ENCODE measurements at regions not wholly inside any gene's neighbourhood (a gene's known extent, or its start where the extent isn't known, plus 50 kb on each side); places are given as distances from the start of the nearest gene placed in this dataset.

DNA sequence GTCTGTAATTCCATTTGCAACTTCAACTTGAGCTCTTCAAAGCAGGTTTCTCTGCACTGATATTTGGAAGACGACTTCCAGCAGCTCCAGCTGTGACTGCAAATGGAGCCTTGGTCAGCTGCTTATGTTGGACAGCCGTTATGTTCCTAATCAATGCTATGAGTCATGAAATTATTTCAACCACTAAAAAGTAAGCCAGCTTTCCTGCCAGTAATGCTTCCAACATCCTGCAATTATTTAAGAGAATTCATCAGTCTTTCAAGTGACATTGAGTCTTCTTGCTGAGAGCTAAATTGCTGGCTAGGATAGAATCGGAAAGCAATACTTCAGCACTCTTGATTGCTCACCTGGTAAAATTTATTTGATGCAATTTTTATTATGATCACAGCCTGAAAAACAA, 375.7 kb downstream of the MMUT start:
- Histone ChIP-seq H3K4me3 (ENCODE audit: low read length) (no peak overlapping the region), H3K36me3 (ENCODE audit: control insufficient read depth, insufficient read depth, low read length) (no peaks in the 10 kb centered on the region), H3K9me3 (ENCODE audit: control insufficient read depth, insufficient read depth, low read length) (peaks cover 14% of the 10 kb centered on the region), H3K27ac (ENCODE audit: low read length) (no peak overlapping the region), H3K4me1 (ENCODE audit: control insufficient read depth, insufficient read depth, low read length) (no peaks in the 10 kb centered on the region), H3K27me3 (ENCODE audit: control insufficient read depth, insufficient read depth, low read length) (no peaks in the 10 kb centered on the region)
- Mint-ChIP-seq H3K27me3 (ENCODE audit: low read depth in 2 of 2) (no peaks in the 10 kb centered on the region), H3K9me3 (peaks cover 8 to 19% of the 10 kb centered on the region in 2 donors), H3K27ac (no peak overlapping the region), H3K4me1 (no peaks in the 10 kb centered on the region), H3K4me3 (no peak overlapping the region), H3K36me3 (no peaks in the 10 kb centered on the region)
- ATAC-seq (no peak), DNase-seq (no peak)
- WGBS (ENCODE audit: insufficient coverage) = 76% methylated on average over 3 of the region's 3 CpGs
- intact Hi-C loops (cut with micrococcal nuclease) = no loop called here
- TF ChIP-seq, protein P1, sequence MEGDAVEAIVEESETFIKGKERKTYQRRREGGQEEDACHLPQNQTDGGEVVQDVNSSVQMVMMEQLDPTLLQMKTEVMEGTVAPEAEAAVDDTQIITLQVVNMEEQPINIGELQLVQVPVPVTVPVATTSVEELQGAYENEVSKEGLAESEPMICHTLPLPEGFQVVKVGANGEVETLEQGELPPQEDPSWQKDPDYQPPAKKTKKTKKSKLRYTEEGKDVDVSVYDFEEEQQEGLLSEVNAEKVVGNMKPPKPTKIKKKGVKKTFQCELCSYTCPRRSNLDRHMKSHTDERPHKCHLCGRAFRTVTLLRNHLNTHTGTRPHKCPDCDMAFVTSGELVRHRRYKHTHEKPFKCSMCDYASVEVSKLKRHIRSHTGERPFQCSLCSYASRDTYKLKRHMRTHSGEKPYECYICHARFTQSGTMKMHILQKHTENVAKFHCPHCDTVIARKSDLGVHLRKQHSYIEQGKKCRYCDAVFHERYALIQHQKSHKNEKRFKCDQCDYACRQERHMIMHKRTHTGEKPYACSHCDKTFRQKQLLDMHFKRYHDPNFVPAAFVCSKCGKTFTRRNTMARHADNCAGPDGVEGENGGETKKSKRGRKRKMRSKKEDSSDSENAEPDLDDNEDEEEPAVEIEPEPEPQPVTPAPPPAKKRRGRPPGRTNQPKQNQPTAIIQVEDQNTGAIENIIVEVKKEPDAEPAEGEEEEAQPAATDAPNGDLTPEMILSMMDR (IDR thresholded peaks at IDR 0.05) = no peak

DNA sequence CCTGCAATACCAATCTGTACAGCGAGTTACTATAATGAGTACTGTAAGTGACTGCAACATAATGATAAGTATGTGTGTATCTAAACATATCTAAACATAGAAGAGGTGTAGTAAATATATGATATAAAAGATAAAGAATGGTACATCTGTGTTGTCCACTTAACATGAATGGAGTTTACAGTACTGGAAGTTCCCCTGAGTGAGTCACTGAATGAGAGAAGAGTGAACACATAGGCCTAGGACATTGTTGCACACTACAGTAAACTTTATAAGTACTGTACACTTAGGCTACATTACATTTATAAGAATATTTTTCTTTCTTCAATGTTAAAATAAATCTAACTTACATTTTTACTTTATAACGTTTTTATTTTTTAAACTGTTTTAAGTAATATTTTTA, 380.4 kb downstream of the MMUT start:
- H3K36me3 ChIP-seq (ENCODE audit: control insufficient read depth, insufficient read depth, low read length) = no peaks in the 10 kb centered on the region
- H3K27me3 ChIP-seq (ENCODE audit: control insufficient read depth, insufficient read depth, low read length) = no peaks in the 10 kb centered on the region
- no peaks in the 10 kb centered on the region for H3K4me1 Mint-ChIP-seq
- H3K4me1 ChIP-seq (ENCODE audit: control insufficient read depth, insufficient read depth, low read length) = no peaks in the 10 kb centered on the region
- ATAC-seq (no peak), DNase-seq (no peak)
- TF ChIP-seq, protein P1 (IDR thresholded peaks at IDR 0.05) = no peak
- H3K4me3 ChIP-seq (ENCODE audit: low read length) = no peak overlapping the region
- no peak overlapping the region for H3K4me3 Mint-ChIP-seq
- no peak overlapping the region for H3K27ac Mint-ChIP-seq
- H3K27ac ChIP-seq (ENCODE audit: low read length) = no peak overlapping the region
- peaks cover 14% of the 10 kb centered on the region for H3K9me3 ChIP-seq (ENCODE audit: control insufficient read depth, insufficient read depth, low read length)
- H3K36me3 Mint-ChIP-seq = no peaks in the 10 kb centered on the region
- H3K9me3 Mint-ChIP-seq = peaks cover 9 to 41% of the 10 kb centered on the region in 2 donors
- intact Hi-C loops (cut with micrococcal nuclease) = no loop called here
- H3K27me3 Mint-ChIP-seq (ENCODE audit: low read depth in 2 of 2) = no peaks in the 10 kb centered on the region
- WGBS (ENCODE audit: insufficient coverage) = no CpG with 5 or more reads among the region's 2 CpGs

DNA sequence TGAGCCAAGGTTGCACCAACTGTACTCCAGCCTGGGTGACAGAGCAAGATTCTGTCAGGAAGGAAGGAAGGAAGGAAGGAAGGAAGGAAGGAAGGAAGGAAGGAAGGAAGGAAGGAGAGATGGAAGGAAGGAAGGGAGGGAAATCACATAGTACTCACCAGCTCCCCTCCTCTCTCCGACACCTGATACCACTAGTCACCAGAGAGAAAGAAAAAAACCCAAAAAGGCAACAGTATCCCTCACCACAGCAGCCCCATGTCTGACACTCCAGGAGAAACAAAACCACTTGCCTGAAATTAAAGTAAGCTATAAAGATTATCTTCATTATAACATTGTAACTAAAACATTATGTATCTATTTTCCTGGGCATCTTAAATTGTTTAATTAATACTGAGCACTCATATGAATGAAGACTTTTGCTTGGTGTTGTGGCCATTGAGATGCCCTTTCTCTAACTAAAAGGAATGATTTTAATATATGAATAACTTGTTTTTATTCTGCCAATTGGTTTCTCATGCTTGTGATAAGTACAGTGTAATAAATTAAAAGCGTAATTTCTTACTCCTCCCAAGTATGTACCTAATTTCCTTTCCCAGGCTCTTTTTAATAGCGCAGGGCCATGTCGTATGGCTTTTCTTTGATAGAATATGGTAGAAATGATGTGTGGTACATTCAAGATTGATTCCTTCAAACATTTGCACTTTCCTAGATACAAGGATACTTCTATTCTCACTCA, 390.0 kb downstream of the MMUT start:
- no CpG with 5 or more reads among the region's 4 CpGs for WGBS (ENCODE audit: insufficient coverage)
- DNase-seq (no peak), ATAC-seq (no peak)
- H3K27me3 Mint-ChIP-seq (ENCODE audit: low read depth in 2 of 2) = no peaks in the 10 kb centered on the region
- TF ChIP-seq, protein P1 (IDR thresholded peaks at IDR 0.05) = no peak
- Histone ChIP-seq H3K4me3 (ENCODE audit: low read length) (no peak overlapping the region), H3K36me3 (ENCODE audit: control insufficient read depth, insufficient read depth, low read length) (no peaks in the 10 kb centered on the region), H3K4me1 (ENCODE audit: control insufficient read depth, insufficient read depth, low read length) (no peaks in the 10 kb centered on the region), H3K9me3 (ENCODE audit: control insufficient read depth, insufficient read depth, low read length) (peaks cover 7% of the 10 kb centered on the region), H3K27ac (ENCODE audit: low read length) (no peak overlapping the region), H3K27me3 (ENCODE audit: control insufficient read depth, insufficient read depth, low read length) (no peaks in the 10 kb centered on the region)
- H3K9me3 Mint-ChIP-seq = peaks cover 5 to 23% of the 10 kb centered on the region in 2 donors
- H3K27ac Mint-ChIP-seq = no peak overlapping the region
- no peaks in the 10 kb centered on the region for H3K4me1 Mint-ChIP-seq
- no peaks in the 10 kb centered on the region for H3K36me3 Mint-ChIP-seq
- intact Hi-C loops (cut with micrococcal nuclease) = no loop called here
- no peak overlapping the region for H3K4me3 Mint-ChIP-seq

DNA sequence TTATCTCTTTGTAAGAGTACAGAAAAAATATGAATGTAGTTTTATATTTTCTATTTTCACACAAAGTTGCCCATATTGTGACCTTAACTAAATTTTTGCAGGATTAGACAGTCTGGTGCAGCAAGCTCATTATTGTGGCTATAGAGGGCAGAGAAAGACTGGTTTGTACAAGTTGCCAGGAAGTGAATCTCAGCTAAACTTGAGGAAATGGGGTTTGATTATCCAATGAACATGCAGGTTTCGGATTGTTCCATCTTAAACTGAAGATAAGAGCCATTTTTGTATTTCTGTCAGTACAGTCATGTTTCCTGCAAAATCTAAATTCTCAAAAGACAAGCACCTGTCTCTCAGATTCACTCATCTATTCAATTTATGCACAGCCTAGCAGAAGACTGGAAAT, 390.9 kb downstream of the MMUT start:
- Histone ChIP-seq H3K36me3 (ENCODE audit: control insufficient read depth, insufficient read depth, low read length) (no peaks in the 10 kb centered on the region), H3K4me3 (ENCODE audit: low read length) (no peak overlapping the region), H3K9me3 (ENCODE audit: control insufficient read depth, insufficient read depth, low read length) (peaks cover 7% of the 10 kb centered on the region), H3K4me1 (ENCODE audit: control insufficient read depth, insufficient read depth, low read length) (no peaks in the 10 kb centered on the region), H3K27ac (ENCODE audit: low read length) (no peak overlapping the region), H3K27me3 (ENCODE audit: control insufficient read depth, insufficient read depth, low read length) (no peaks in the 10 kb centered on the region)
- ATAC-seq (no peak), DNase-seq (no peak)
- peaks cover 5 to 18% of the 10 kb centered on the region in 2 donors for H3K9me3 Mint-ChIP-seq
- intact Hi-C loops (cut with micrococcal nuclease) = no loop called here
- no peak overlapping the region for H3K4me3 Mint-ChIP-seq
- no peaks in the 10 kb centered on the region for H3K27me3 Mint-ChIP-seq (ENCODE audit: low read depth in 2 of 2)
- H3K36me3 Mint-ChIP-seq = no peaks in the 10 kb centered on the region
- TF ChIP-seq, protein P1 (IDR thresholded peaks at IDR 0.05) = no peak
- H3K4me1 Mint-ChIP-seq = no peaks in the 10 kb centered on the region
- H3K27ac Mint-ChIP-seq = no peak overlapping the region
- WGBS (ENCODE audit: insufficient coverage) = 90% methylated on average over 1 of the region's 1 CpG

Measured in natural killer cell (primary cell).